ENCODE measurements at regions not wholly inside any gene's neighbourhood (a gene's known extent, or its start where the extent isn't known, plus 50 kb on each side); places are given as distances from the start of the nearest gene placed in this dataset.

DNA sequence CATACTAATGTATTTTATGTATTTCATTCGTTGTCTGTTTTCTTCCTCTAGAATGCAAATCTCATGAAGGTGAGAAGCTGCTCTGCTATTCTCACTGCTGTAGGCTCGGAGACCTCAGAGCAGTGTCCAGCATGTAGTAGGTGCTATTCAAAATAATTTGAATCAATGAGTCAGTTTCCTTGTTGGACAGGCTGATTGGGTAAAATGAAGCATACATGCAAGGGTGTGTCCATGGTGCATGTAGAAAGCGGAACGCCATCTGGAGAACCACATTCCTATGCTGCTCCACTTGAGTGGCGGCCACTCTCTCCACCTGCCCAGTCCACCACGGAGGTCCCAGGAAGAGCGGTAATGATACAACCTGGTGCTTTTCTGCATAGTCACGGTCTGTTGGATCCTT lies 412.1 kb downstream of the QKI start:
- no peaks in the 10 kb centered on the region for H4K20me1 ChIP-seq (ENCODE audit: insufficient read depth)
- no peaks in the 10 kb centered on the region for H3K27me3 ChIP-seq (ENCODE audit: insufficient read depth, low read depth, low read length)
- no peak for TF ChIP-seq MXI1 (conservative IDR thresholded peaks at IDR 0.05; ENCODE audit: poor library complexity, severe bottlenecking)
- TF ChIP-seq RAD21 (conservative IDR thresholded peaks at IDR 0.05): no peak
- no peak for TF ChIP-seq TAF1 (IDR thresholded peaks at IDR 0.05; ENCODE audit: low read depth)
- no peak for TF ChIP-seq POLR2AphosphoS5 (IDR thresholded peaks at IDR 0.05)
- TF ChIP-seq, protein P1, sequence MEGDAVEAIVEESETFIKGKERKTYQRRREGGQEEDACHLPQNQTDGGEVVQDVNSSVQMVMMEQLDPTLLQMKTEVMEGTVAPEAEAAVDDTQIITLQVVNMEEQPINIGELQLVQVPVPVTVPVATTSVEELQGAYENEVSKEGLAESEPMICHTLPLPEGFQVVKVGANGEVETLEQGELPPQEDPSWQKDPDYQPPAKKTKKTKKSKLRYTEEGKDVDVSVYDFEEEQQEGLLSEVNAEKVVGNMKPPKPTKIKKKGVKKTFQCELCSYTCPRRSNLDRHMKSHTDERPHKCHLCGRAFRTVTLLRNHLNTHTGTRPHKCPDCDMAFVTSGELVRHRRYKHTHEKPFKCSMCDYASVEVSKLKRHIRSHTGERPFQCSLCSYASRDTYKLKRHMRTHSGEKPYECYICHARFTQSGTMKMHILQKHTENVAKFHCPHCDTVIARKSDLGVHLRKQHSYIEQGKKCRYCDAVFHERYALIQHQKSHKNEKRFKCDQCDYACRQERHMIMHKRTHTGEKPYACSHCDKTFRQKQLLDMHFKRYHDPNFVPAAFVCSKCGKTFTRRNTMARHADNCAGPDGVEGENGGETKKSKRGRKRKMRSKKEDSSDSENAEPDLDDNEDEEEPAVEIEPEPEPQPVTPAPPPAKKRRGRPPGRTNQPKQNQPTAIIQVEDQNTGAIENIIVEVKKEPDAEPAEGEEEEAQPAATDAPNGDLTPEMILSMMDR (IDR thresholded peaks at IDR 0.05; ENCODE audit: poor library complexity, severe bottlenecking): no peak
- TF ChIP-seq, protein P2, sequence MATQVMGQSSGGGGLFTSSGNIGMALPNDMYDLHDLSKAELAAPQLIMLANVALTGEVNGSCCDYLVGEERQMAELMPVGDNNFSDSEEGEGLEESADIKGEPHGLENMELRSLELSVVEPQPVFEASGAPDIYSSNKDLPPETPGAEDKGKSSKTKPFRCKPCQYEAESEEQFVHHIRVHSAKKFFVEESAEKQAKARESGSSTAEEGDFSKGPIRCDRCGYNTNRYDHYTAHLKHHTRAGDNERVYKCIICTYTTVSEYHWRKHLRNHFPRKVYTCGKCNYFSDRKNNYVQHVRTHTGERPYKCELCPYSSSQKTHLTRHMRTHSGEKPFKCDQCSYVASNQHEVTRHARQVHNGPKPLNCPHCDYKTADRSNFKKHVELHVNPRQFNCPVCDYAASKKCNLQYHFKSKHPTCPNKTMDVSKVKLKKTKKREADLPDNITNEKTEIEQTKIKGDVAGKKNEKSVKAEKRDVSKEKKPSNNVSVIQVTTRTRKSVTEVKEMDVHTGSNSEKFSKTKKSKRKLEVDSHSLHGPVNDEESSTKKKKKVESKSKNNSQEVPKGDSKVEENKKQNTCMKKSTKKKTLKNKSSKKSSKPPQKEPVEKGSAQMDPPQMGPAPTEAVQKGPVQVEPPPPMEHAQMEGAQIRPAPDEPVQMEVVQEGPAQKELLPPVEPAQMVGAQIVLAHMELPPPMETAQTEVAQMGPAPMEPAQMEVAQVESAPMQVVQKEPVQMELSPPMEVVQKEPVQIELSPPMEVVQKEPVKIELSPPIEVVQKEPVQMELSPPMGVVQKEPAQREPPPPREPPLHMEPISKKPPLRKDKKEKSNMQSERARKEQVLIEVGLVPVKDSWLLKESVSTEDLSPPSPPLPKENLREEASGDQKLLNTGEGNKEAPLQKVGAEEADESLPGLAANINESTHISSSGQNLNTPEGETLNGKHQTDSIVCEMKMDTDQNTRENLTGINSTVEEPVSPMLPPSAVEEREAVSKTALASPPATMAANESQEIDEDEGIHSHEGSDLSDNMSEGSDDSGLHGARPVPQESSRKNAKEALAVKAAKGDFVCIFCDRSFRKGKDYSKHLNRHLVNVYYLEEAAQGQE (IDR thresholded peaks at IDR 0.05; ENCODE audit: borderline replicate concordance): no peak
- TF ChIP-seq SMC3 (conservative IDR thresholded peaks at IDR 0.05; ENCODE audit: poor library complexity): no peak
- TF ChIP-seq EZH2 (IDR thresholded peaks at IDR 0.05; ENCODE audit: borderline replicate concordance, insufficient read depth, low read length, poor library complexity, severe bottlenecking): no peak
- TF ChIP-seq EP300 (conservative IDR thresholded peaks at IDR 0.05; ENCODE audit: poor library complexity, severe bottlenecking): no peak
- H3K9me3 ChIP-seq (ENCODE audit: low read length): no peaks in the 10 kb centered on the region
- H3K79me2 ChIP-seq (replicated peaks; ENCODE audit: insufficient read depth, low read length): no peaks in the 10 kb centered on the region
- peaks cover 3% of the 10 kb centered on the region for H3F3A ChIP-seq (ENCODE audit: insufficient read depth, low read length, poor library complexity, severe bottlenecking)
- no peak overlapping the region for H3K4me3 ChIP-seq (ENCODE audit: low read length)
- H3K4me2 ChIP-seq (ENCODE audit: low read length): no peak overlapping the region
- H3K27ac ChIP-seq (ENCODE audit: low read length): no peak overlapping the region
- H2AFZ ChIP-seq (ENCODE audit: low read depth, low read length): no peak overlapping the region
- H3K9me2 ChIP-seq (ENCODE audit: insufficient read depth, low read length): no peaks in the 10 kb centered on the region
- no peak overlapping the region for H3K9ac ChIP-seq (ENCODE audit: low read length)
- no peaks in the 10 kb centered on the region for H3K36me3 ChIP-seq (ENCODE audit: insufficient read depth, low read length)

DNA sequence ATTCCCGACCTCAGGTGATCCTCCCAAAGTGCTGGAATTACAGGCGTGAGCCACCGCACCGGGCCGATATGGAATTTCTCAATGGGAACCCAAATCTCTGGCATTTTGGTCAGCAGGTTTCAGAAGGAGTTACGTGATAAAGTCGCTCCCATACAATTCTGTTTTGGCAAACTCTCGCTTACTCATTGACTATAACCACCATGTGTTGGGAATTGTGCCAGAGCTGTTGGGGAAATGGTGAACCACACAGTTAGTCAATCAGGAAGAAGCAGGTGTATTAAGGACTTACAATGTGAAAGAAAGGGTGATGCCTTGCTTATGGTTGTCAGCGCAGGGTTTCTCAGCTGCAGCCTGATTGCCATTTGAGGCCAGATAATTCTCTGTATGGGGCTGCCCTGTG lies 410.5 kb downstream of the QKI start:
- H3K27me3 ChIP-seq (ENCODE audit: insufficient read depth, low read depth, low read length): no peaks in the 10 kb centered on the region
- peaks cover 3% of the 10 kb centered on the region for H3F3A ChIP-seq (ENCODE audit: insufficient read depth, low read length, poor library complexity, severe bottlenecking)
- no peak overlapping the region for H3K9ac ChIP-seq (ENCODE audit: low read length)
- H3K9me2 ChIP-seq (ENCODE audit: insufficient read depth, low read length): no peaks in the 10 kb centered on the region
- TF ChIP-seq TAF1 (IDR thresholded peaks at IDR 0.05; ENCODE audit: low read depth) (no peak), EZH2 (IDR thresholded peaks at IDR 0.05; ENCODE audit: borderline replicate concordance, insufficient read depth, low read length, poor library complexity, severe bottlenecking) (no peak), MXI1 (conservative IDR thresholded peaks at IDR 0.05; ENCODE audit: poor library complexity, severe bottlenecking) (no peak), SMC3 (conservative IDR thresholded peaks at IDR 0.05; ENCODE audit: poor library complexity) (no peak), POLR2AphosphoS5 (IDR thresholded peaks at IDR 0.05) (no peak), EP300 (conservative IDR thresholded peaks at IDR 0.05; ENCODE audit: poor library complexity, severe bottlenecking) (no peak)
- TF ChIP-seq, protein P1 (IDR thresholded peaks at IDR 0.05; ENCODE audit: poor library complexity, severe bottlenecking): no peak
- no peak overlapping the region for H3K27ac ChIP-seq (ENCODE audit: low read length)
- H3K4me3 ChIP-seq (ENCODE audit: low read length): no peak overlapping the region
- no peak overlapping the region for H2AFZ ChIP-seq (ENCODE audit: low read depth, low read length)
- no peaks in the 10 kb centered on the region for H3K36me3 ChIP-seq (ENCODE audit: insufficient read depth, low read length)
- no peaks in the 10 kb centered on the region for H4K20me1 ChIP-seq (ENCODE audit: insufficient read depth)
- no peaks in the 10 kb centered on the region for H3K79me2 ChIP-seq (replicated peaks; ENCODE audit: insufficient read depth, low read length)
- no peaks in the 10 kb centered on the region for H3K9me3 ChIP-seq (ENCODE audit: low read length)
- H3K4me2 ChIP-seq (ENCODE audit: low read length): no peak overlapping the region

Measured in neural cell (in vitro differentiated cells).